ENCODE measurements at regions not wholly inside any gene's neighbourhood (a gene's known extent, or its start where the extent isn't known, plus 50 kb on each side); places are given as distances from the start of the nearest gene placed in this dataset.
"Not testable (repeated sequence)": the region's sequence is repeated elsewhere in the genome, so short reads cannot be mapped to it uniquely, and the experiment has no call there.

DNA sequence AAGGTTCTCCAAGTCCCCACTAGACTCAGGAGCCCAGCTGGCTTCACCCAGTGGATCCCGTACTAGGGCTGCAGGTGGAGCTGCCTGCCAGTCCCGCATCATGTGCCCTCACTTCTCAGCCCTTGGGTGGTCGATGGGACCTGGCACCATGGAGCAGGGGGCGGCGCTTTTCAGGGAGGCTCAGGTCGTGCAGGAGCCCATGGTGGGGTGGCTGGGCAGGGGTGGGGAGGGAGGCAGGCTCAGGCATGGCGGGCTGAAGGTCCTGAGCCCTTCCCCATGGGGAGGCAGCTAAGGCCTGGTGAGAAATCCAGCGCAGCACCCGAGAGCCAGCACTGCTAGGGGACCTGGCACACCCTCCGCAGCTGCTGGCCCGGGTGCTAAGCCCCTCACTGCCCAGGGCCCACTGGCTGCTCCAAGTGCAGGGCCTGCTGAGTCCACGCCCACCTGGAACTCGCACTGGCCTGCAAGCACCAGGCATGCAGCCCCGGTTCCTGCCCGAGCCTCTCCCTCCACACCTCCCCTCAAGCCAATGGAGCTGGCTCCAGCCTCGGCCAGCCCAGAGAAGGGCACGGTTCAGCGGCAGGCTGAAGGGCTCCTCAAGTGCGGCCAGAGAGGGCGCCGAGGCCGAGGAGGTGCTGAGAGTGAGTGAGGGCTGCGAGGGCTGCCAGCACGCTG lies 72.7 kb upstream of the SLIT2 start:
- no peak for DNase-seq

GRCh38 chr4:20176881-20177280 lies 74.8 kb upstream of the SLIT2 start:
- no peaks in the 10 kb centered on the region for H3K36me3 ChIP-seq (ENCODE audit: control insufficient read depth, insufficient read depth, low read length)
- H3K4me3 ChIP-seq (ENCODE audit: insufficient read depth, low read depth, low read length, poor library complexity, severe bottlenecking), result no peak overlapping the region
- H3K27ac ChIP-seq (ENCODE audit: insufficient read depth, low read length, poor library complexity, severe bottlenecking), result no peak overlapping the region
- DNase-seq, result no peak
- no peaks in the 10 kb centered on the region for H3K9me3 ChIP-seq (ENCODE audit: control insufficient read depth, low read length)
- no peaks in the 10 kb centered on the region for H3K27me3 ChIP-seq (replicated peaks; ENCODE audit: control insufficient read depth, insufficient read depth, low read length, poor library complexity, severe bottlenecking)
- H3K4me1 ChIP-seq (ENCODE audit: control insufficient read depth, insufficient read depth, low read length, poor library complexity, severe bottlenecking), result no peaks in the 10 kb centered on the region

More for the DNA sequence above, 72.7 kb upstream of the SLIT2 start:
- H3K27me3 ChIP-seq (replicated peaks; ENCODE audit: control insufficient read depth, insufficient read depth, low read length, poor library complexity, severe bottlenecking), result no peaks in the 10 kb centered on the region
- no peak overlapping the region for H3K4me3 ChIP-seq (ENCODE audit: insufficient read depth, low read depth, low read length, poor library complexity, severe bottlenecking)
- no peaks in the 10 kb centered on the region for H3K9me3 ChIP-seq (ENCODE audit: control insufficient read depth, low read length)
- H3K27ac ChIP-seq (ENCODE audit: insufficient read depth, low read length, poor library complexity, severe bottlenecking), result no peak overlapping the region
- H3K4me1 ChIP-seq (ENCODE audit: control insufficient read depth, insufficient read depth, low read length, poor library complexity, severe bottlenecking), result no peaks in the 10 kb centered on the region
- H3K36me3 ChIP-seq (ENCODE audit: control insufficient read depth, insufficient read depth, low read length), result no peaks in the 10 kb centered on the region

- H3K27ac ChIP-seq (ENCODE audit: insufficient read depth, low read length, poor library complexity, severe bottlenecking), result no peak overlapping the region
- H3K9me3 ChIP-seq (ENCODE audit: control insufficient read depth, low read length), result no peaks in the 10 kb centered on the region
- no peaks in the 10 kb centered on the region for H3K27me3 ChIP-seq (replicated peaks; ENCODE audit: control insufficient read depth, insufficient read depth, low read length, poor library complexity, severe bottlenecking)
- H3K36me3 ChIP-seq (ENCODE audit: control insufficient read depth, insufficient read depth, low read length), result no peaks in the 10 kb centered on the region
- no peak for DNase-seq
- H3K4me3 ChIP-seq (ENCODE audit: insufficient read depth, low read depth, low read length, poor library complexity, severe bottlenecking), result no peak overlapping the region
- no peaks in the 10 kb centered on the region for H3K4me1 ChIP-seq (ENCODE audit: control insufficient read depth, insufficient read depth, low read length, poor library complexity, severe bottlenecking)
These were observed 79.5 kb upstream of the SLIT2 start for GRCh38 chr4:20172070-20172760.

- no peaks in the 10 kb centered on the region for H3K4me1 ChIP-seq (ENCODE audit: control insufficient read depth, insufficient read depth, low read length, poor library complexity, severe bottlenecking)
- H3K36me3 ChIP-seq (ENCODE audit: control insufficient read depth, insufficient read depth, low read length), result no peaks in the 10 kb centered on the region
These were observed 85.2 kb upstream of the SLIT2 start for GRCh38 chr4:20166544-20166943.

GRCh38 chr4:20159516-20159915 lies 92.2 kb upstream of the SLIT2 start:
- H3K27me3 ChIP-seq (replicated peaks; ENCODE audit: control insufficient read depth, insufficient read depth, low read length, poor library complexity, severe bottlenecking), result no peaks in the 10 kb centered on the region
- no peak for DNase-seq
- no peaks in the 10 kb centered on the region for H3K36me3 ChIP-seq (ENCODE audit: control insufficient read depth, insufficient read depth, low read length)
- no peaks in the 10 kb centered on the region for H3K9me3 ChIP-seq (ENCODE audit: control insufficient read depth, low read length)
- no peak overlapping the region for H3K4me3 ChIP-seq (ENCODE audit: insufficient read depth, low read depth, low read length, poor library complexity, severe bottlenecking)
- H3K27ac ChIP-seq (ENCODE audit: insufficient read depth, low read length, poor library complexity, severe bottlenecking), result no peak overlapping the region
- H3K4me1 ChIP-seq (ENCODE audit: control insufficient read depth, insufficient read depth, low read length, poor library complexity, severe bottlenecking), result no peaks in the 10 kb centered on the region

More at GRCh38 chr4:20166544-20166943, 85.2 kb upstream of the SLIT2 start:
- H3K27ac ChIP-seq (ENCODE audit: insufficient read depth, low read length, poor library complexity, severe bottlenecking), result no peak overlapping the region
- H3K27me3 ChIP-seq (replicated peaks; ENCODE audit: control insufficient read depth, insufficient read depth, low read length, poor library complexity, severe bottlenecking), result no peaks in the 10 kb centered on the region
- no peak overlapping the region for H3K4me3 ChIP-seq (ENCODE audit: insufficient read depth, low read depth, low read length, poor library complexity, severe bottlenecking)
- H3K9me3 ChIP-seq (ENCODE audit: control insufficient read depth, low read length), result no peaks in the 10 kb centered on the region
- no peak for DNase-seq

DNA sequence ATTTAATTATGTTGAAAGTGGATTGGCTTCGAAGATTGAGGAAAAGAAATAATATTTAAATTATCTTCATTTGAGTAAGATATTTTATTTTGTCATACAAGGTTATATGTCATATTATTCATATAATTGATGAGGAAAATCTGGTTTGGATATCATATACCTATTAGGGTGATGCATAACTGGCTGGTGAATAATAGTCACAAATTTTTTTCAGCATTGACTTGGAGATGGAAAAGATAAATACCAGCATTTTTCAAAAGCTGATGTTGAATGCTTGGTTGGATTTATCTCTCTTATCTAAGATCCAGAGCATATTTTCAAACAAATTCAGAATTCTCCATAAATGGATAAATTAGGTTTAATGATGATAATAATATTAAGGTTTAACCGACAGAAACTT lies 93.5 kb upstream of the SLIT2 start:
- DNase-seq, result no peak
- no peak overlapping the region for H3K4me3 ChIP-seq (ENCODE audit: insufficient read depth, low read depth, low read length, poor library complexity, severe bottlenecking)
- H3K4me1 ChIP-seq (ENCODE audit: control insufficient read depth, insufficient read depth, low read length, poor library complexity, severe bottlenecking), result no peaks in the 10 kb centered on the region
- H3K9me3 ChIP-seq (ENCODE audit: control insufficient read depth, low read length), result no peaks in the 10 kb centered on the region
- H3K36me3 ChIP-seq (ENCODE audit: control insufficient read depth, insufficient read depth, low read length), result no peaks in the 10 kb centered on the region
- H3K27ac ChIP-seq (ENCODE audit: insufficient read depth, low read length, poor library complexity, severe bottlenecking), result no peak overlapping the region
- H3K27me3 ChIP-seq (replicated peaks; ENCODE audit: control insufficient read depth, insufficient read depth, low read length, poor library complexity, severe bottlenecking), result no peaks in the 10 kb centered on the region

- H3K27me3 ChIP-seq (replicated peaks; ENCODE audit: control insufficient read depth, insufficient read depth, low read length, poor library complexity, severe bottlenecking), result no peaks in the 10 kb centered on the region
- no peak for DNase-seq
These were observed 100.3 kb upstream of the SLIT2 start for GRCh38 chr4:20151436-20151835.

GRCh38 chr4:20149143-20149542 lies 102.6 kb upstream of the SLIT2 start:
- not testable (repeated sequence) for H3K27me3 ChIP-seq (replicated peaks; ENCODE audit: control insufficient read depth, insufficient read depth, low read length, poor library complexity, severe bottlenecking); H3K27ac ChIP-seq (ENCODE audit: insufficient read depth, low read length, poor library complexity, severe bottlenecking); DNase-seq; H3K36me3 ChIP-seq (ENCODE audit: control insufficient read depth, insufficient read depth, low read length); H3K9me3 ChIP-seq (ENCODE audit: control insufficient read depth, low read length); H3K4me1 ChIP-seq (ENCODE audit: control insufficient read depth, insufficient read depth, low read length, poor library complexity, severe bottlenecking); H3K4me3 ChIP-seq (ENCODE audit: insufficient read depth, low read depth, low read length, poor library complexity, severe bottlenecking)

More at GRCh38 chr4:20151436-20151835, 100.3 kb upstream of the SLIT2 start:
- Histone ChIP-seq H3K4me1 (ENCODE audit: control insufficient read depth, insufficient read depth, low read length, poor library complexity, severe bottlenecking) (no peaks in the 10 kb centered on the region), H3K36me3 (ENCODE audit: control insufficient read depth, insufficient read depth, low read length) (no peaks in the 10 kb centered on the region), H3K27ac (ENCODE audit: insufficient read depth, low read length, poor library complexity, severe bottlenecking) (no peak overlapping the region), H3K9me3 (ENCODE audit: control insufficient read depth, low read length) (no peaks in the 10 kb centered on the region), H3K4me3 (ENCODE audit: insufficient read depth, low read depth, low read length, poor library complexity, severe bottlenecking) (no peak overlapping the region)

- no peak for DNase-seq
- H3K4me3 ChIP-seq (ENCODE audit: insufficient read depth, low read depth, low read length, poor library complexity, severe bottlenecking), result no peak overlapping the region
- H3K9me3 ChIP-seq (ENCODE audit: control insufficient read depth, low read length), result no peaks in the 10 kb centered on the region
These were observed 114.5 kb upstream of the SLIT2 start for GRCh38 chr4:20137176-20137575.

DNA sequence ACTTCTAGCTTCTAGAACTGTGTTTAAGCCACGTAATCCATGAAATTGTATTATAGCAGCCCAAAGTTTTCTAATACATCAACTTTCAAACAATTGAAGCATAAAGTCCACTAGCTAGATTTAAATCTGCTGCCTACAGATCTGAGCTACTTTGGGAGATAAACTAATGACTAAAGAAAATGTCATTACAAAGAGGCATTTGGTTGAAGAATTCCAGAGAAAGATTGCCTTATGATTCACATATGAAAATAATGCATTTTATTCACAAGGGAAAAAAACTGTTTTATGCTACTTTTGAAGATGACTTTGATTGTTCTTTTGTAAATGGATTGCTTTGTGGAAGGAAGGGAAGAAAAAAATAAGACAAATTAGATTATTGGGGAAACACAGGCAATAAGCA lies 124.1 kb upstream of the SLIT2 start:
- no peaks in the 10 kb centered on the region for H3K4me1 ChIP-seq (ENCODE audit: control insufficient read depth, insufficient read depth, low read length, poor library complexity, severe bottlenecking)
- no peak overlapping the region for H3K27ac ChIP-seq (ENCODE audit: insufficient read depth, low read length, poor library complexity, severe bottlenecking)
- H3K36me3 ChIP-seq (ENCODE audit: control insufficient read depth, insufficient read depth, low read length), result no peaks in the 10 kb centered on the region
- no peaks in the 10 kb centered on the region for H3K9me3 ChIP-seq (ENCODE audit: control insufficient read depth, low read length)
- no peak overlapping the region for H3K4me3 ChIP-seq (ENCODE audit: insufficient read depth, low read depth, low read length, poor library complexity, severe bottlenecking)
- no peaks in the 10 kb centered on the region for H3K27me3 ChIP-seq (replicated peaks; ENCODE audit: control insufficient read depth, insufficient read depth, low read length, poor library complexity, severe bottlenecking)
- DNase-seq, result no peak

More at GRCh38 chr4:20137176-20137575, 114.5 kb upstream of the SLIT2 start:
- H3K4me1 ChIP-seq (ENCODE audit: control insufficient read depth, insufficient read depth, low read length, poor library complexity, severe bottlenecking), result no peaks in the 10 kb centered on the region
- H3K36me3 ChIP-seq (ENCODE audit: control insufficient read depth, insufficient read depth, low read length), result no peaks in the 10 kb centered on the region
- no peaks in the 10 kb centered on the region for H3K27me3 ChIP-seq (replicated peaks; ENCODE audit: control insufficient read depth, insufficient read depth, low read length, poor library complexity, severe bottlenecking)
- H3K27ac ChIP-seq (ENCODE audit: insufficient read depth, low read length, poor library complexity, severe bottlenecking), result no peak overlapping the region
